ENCODE measurements at regions not wholly inside any gene's neighbourhood (a gene's known extent, or its start where the extent isn't known, plus 50 kb on each side); places are given as distances from the start of the nearest gene placed in this dataset.

DNA sequence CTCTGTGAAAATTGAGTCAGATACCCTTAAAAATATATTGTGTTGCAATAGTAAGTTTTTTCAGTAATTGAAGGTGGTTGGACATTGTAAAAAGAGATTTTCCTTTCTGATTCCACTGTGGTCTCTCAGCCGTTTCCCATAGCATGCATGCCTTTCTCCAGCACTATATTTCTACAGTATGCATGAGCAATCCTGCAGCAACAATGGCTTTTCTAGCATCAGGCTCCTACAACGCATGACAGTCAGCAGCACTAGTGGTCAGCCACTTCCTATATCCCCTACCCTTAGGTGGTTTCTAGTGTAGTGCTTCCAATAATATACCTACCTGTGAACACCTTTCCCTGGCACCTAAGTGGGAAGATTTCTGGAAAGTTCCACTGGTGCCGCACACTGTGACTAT lies 55.4 kb upstream of the SNRPN start:
- no peak overlapping the region for H2AFZ ChIP-seq (ENCODE audit: insufficient read depth, low read depth, low read length, poor library complexity, severe bottlenecking)
- H3K27me3 Mint-ChIP-seq = no peaks in the 10 kb centered on the region
- no peaks in the 10 kb centered on the region for H3K4me1 ChIP-seq (ENCODE audit: control insufficient read depth in 2 of 2, insufficient read depth in 2 of 2, low read length in 2 of 2)
- peaks cover 2 to 19% (median 8%) of the 10 kb centered on the region in 3 donors for H3K9me3 ChIP-seq (ENCODE audit: control extremely low read depth in 1 of 3, control insufficient read depth in 2 of 3, insufficient read depth in 1 of 3, low read length in 2 of 3)
- H3K27ac Mint-ChIP-seq = no peak overlapping the region
- H3K4me3 Mint-ChIP-seq = no peak overlapping the region
- no peak overlapping the region for H3K4me2 ChIP-seq (replicated peaks; ENCODE audit: low read depth, low read length, poor library complexity, severe bottlenecking)
- ATAC-seq (ENCODE audit: low read depth) = no peak
- POLR2A ChIA-PET = no interaction called here
- no peaks in the 10 kb centered on the region for H3K79me2 ChIP-seq (ENCODE audit: control insufficient read depth, insufficient read depth, low read length)
- CTCF ChIA-PET = no interaction called here
- H3K4me1 Mint-ChIP-seq = no peaks in the 10 kb centered on the region
- no peak overlapping the region for H3K27ac ChIP-seq (ENCODE audit: low read length in 2 of 2)
- H3K36me3 ChIP-seq (replicated peaks in 1 of 2; ENCODE audit: control extremely low read depth in 1 of 2, control insufficient read depth in 1 of 2, extremely low read depth in 1 of 2, insufficient read depth in 2 of 2, low read length in 1 of 2) = no peaks in the 10 kb centered on the region
- peaks cover 6% of the 10 kb centered on the region for H3K9me3 Mint-ChIP-seq (ENCODE audit: insufficient read depth)
- no peaks in the 10 kb centered on the region for H4K20me1 ChIP-seq (ENCODE audit: control insufficient read depth, insufficient read depth, low read length, poor library complexity, severe bottlenecking)
- no peaks in the 10 kb centered on the region for H3K27me3 ChIP-seq (replicated peaks in 1 of 4; ENCODE audit: control extremely low read depth in 1 of 4, control insufficient read depth in 3 of 4, insufficient read depth in 4 of 4, low read length in 3 of 4)
- no peak for TF ChIP-seq EZH2 (IDR thresholded peaks at IDR 0.05; ENCODE audit: borderline replicate concordance, insufficient read depth, low read depth, low read length, poor library complexity, severe bottlenecking)
- TF ChIP-seq, protein P1, sequence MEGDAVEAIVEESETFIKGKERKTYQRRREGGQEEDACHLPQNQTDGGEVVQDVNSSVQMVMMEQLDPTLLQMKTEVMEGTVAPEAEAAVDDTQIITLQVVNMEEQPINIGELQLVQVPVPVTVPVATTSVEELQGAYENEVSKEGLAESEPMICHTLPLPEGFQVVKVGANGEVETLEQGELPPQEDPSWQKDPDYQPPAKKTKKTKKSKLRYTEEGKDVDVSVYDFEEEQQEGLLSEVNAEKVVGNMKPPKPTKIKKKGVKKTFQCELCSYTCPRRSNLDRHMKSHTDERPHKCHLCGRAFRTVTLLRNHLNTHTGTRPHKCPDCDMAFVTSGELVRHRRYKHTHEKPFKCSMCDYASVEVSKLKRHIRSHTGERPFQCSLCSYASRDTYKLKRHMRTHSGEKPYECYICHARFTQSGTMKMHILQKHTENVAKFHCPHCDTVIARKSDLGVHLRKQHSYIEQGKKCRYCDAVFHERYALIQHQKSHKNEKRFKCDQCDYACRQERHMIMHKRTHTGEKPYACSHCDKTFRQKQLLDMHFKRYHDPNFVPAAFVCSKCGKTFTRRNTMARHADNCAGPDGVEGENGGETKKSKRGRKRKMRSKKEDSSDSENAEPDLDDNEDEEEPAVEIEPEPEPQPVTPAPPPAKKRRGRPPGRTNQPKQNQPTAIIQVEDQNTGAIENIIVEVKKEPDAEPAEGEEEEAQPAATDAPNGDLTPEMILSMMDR (IDR thresholded peaks at IDR 0.05) = no peak
- DNase-seq = no peak
- H3K4me3 ChIP-seq (ENCODE audit: control extremely low read depth in 1 of 5, extremely low read depth in 1 of 5, insufficient read depth in 1 of 5, low read depth in 2 of 5, low read length in 4 of 5) = no peak overlapping the region
- intact Hi-C loops (cut with micrococcal nuclease) = no loop called here
- WGBS (ENCODE audit: insufficient coverage) = 57% methylated on average over 1 of the region's 3 CpGs
- no peak overlapping the region for H3K9ac ChIP-seq (ENCODE audit: low read length)

DNA sequence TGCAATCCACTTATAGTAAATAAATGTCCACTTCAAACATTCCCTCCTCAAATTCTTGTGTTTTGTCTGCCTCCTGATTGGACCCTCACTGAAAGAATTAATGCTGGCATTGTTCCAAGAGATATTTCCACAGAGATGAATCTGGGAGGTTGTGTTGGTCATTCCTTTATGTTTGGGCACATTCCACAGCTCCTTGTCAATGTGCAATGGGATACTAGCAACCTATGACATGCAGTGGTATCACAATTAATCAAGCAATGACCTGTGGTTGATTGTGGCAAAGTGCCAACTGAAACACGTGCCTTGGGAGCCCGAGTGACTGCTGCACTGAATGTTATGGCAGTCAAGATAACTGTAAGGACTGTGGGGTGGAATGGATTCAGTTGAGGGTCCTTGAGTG lies 55.0 kb upstream of the SNRPN start:
- ChIA-PET POLR2A (no interaction called here), CTCF (no interaction called here)
- no peak overlapping the region for H3K27ac ChIP-seq (ENCODE audit: low read length in 2 of 2)
- no peaks in the 10 kb centered on the region for H3K79me2 ChIP-seq (ENCODE audit: control insufficient read depth, insufficient read depth, low read length)
- peaks cover under 1 to 20% (median 8%) of the 10 kb centered on the region in 3 donors for H3K9me3 ChIP-seq (ENCODE audit: control extremely low read depth in 1 of 3, control insufficient read depth in 2 of 3, insufficient read depth in 1 of 3, low read length in 2 of 3)
- DNase-seq (no peak), ATAC-seq (ENCODE audit: low read depth) (no peak)
- H3K4me1 ChIP-seq (ENCODE audit: control insufficient read depth in 2 of 2, insufficient read depth in 2 of 2, low read length in 2 of 2) = no peaks in the 10 kb centered on the region
- H3K4me2 ChIP-seq (replicated peaks; ENCODE audit: low read depth, low read length, poor library complexity, severe bottlenecking) = no peak overlapping the region
- 20% methylated on average over 2 of the region's 2 CpGs for WGBS (ENCODE audit: insufficient coverage)
- no peak overlapping the region for H3K9ac ChIP-seq (ENCODE audit: low read length)
- TF ChIP-seq EZH2 (IDR thresholded peaks at IDR 0.05; ENCODE audit: borderline replicate concordance, insufficient read depth, low read depth, low read length, poor library complexity, severe bottlenecking) = no peak
- TF ChIP-seq, protein P1 (IDR thresholded peaks at IDR 0.05) = no peak
- no peak overlapping the region for H3K4me3 Mint-ChIP-seq
- peaks cover 3% of the 10 kb centered on the region for H3K9me3 Mint-ChIP-seq (ENCODE audit: insufficient read depth)
- no peak overlapping the region for H3K27ac Mint-ChIP-seq
- H4K20me1 ChIP-seq (ENCODE audit: control insufficient read depth, insufficient read depth, low read length, poor library complexity, severe bottlenecking) = no peaks in the 10 kb centered on the region
- intact Hi-C loops (cut with micrococcal nuclease) = no loop called here
- H3K27me3 ChIP-seq (replicated peaks in 1 of 4; ENCODE audit: control extremely low read depth in 1 of 4, control insufficient read depth in 3 of 4, insufficient read depth in 4 of 4, low read length in 3 of 4) = no peaks in the 10 kb centered on the region
- no peak overlapping the region for H2AFZ ChIP-seq (ENCODE audit: insufficient read depth, low read depth, low read length, poor library complexity, severe bottlenecking)
- no peaks in the 10 kb centered on the region for H3K36me3 ChIP-seq (replicated peaks in 1 of 2; ENCODE audit: control extremely low read depth in 1 of 2, control insufficient read depth in 1 of 2, extremely low read depth in 1 of 2, insufficient read depth in 2 of 2, low read length in 1 of 2)
- H3K27me3 Mint-ChIP-seq = no peaks in the 10 kb centered on the region
- no peak overlapping the region for H3K4me3 ChIP-seq (ENCODE audit: control extremely low read depth in 1 of 5, extremely low read depth in 1 of 5, insufficient read depth in 1 of 5, low read depth in 2 of 5, low read length in 4 of 5)
- no peaks in the 10 kb centered on the region for H3K4me1 Mint-ChIP-seq
